GM13976 (cell line): ENCODE measurements at regions not wholly inside any gene's neighbourhood (a gene's known extent, or its start where the extent isn't known, plus 50 kb on each side); places are given as distances from the start of the nearest gene placed in this dataset.

Experiments used
- DNase-seq: peaks from one replicate; pipeline ENCODE4 v3.0.0; 2012; ENCODE audit warnings: low spot score
- CTCF ChIP-seq: IDR thresholded peaks from 2 replicates; pipeline ENCODE4 v1.5.1; 2012; ENCODE audit warnings: borderline replicate concordance, mild to moderate bottlenecking; ENCODE audit not compliant: insufficient read depth; ENCODE audit errors: extremely low read depth, missing control alignments, control extremely low read depth
- in situ Hi-C: fragments of 300-500 bp; cut with MboI; formaldehyde crosslinking; loops from one replicate; pipeline ENCODE4 v1.12.0; 2022; ENCODE audit warnings: low sequenced_read_pairs, mixed read lengths, inconsistent platforms; ENCODE audit not compliant: unreplicated experiment

- in situ Hi-C loops: no loop called here
- no peak for TF ChIP-seq CTCF
- DNase-seq: no peak
Observed at GRCh38 chr20:12020846-12021245, 103.2 kb downstream of the BTBD3 start.

GRCh38 chr20:12022126-12022525 lies 104.4 kb downstream of the BTBD3 start:
- TF ChIP-seq CTCF: no peak
- no peak for DNase-seq
- in situ Hi-C loops: no loop called here

- DNase-seq: peak; percentile 30
- no peak for TF ChIP-seq CTCF
- in situ Hi-C loops: no loop called here
Observed at GRCh38 chr20:12023194-12023795, 105.6 kb downstream of the BTBD3 start.

GRCh38 chr20:12028771-12029170 lies 111.1 kb downstream of the BTBD3 start:
- in situ Hi-C loops: no loop called here
- TF ChIP-seq CTCF: no peak
- no peak for DNase-seq

- in situ Hi-C loops: no loop called here
- DNase-seq: no peak
- no peak for TF ChIP-seq CTCF
Observed at GRCh38 chr20:12030470-12030869, 112.8 kb downstream of the BTBD3 start.

GRCh38 chr20:12036142-12036541 lies 118.4 kb downstream of the BTBD3 start:
- no peak for TF ChIP-seq CTCF
- in situ Hi-C loops: no loop called here
- DNase-seq: no peak
